ENCODE measurements at regions not wholly inside any gene's neighbourhood (a gene's known extent, or its start where the extent isn't known, plus 50 kb on each side); places are given as distances from the start of the nearest gene placed in this dataset.

DNA sequence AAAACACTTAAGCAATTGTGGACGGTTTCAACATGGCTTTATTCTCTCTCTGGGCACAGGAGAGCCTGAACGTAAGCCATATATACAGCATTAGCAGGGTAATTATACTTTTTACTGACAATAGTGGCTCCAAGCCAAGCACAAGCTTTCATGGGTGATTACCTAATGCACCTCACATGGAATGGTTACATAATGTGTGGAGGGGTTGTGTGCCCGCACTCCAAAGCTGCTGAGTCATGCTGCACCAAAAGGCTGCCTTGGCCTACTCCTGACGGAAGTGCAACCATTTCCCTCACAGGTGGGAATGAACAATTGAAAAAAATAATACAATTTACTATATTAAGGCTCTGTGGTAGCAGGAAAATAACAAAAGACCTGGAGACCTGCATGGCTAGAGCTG is 86.5 kb upstream of the ATP10B start:
- peak; percentile 56; the same call in 1 of the 2 replicates for TF ChIP-seq YY1 (IDR thresholded peaks at IDR 0.05; ENCODE audit: low read depth)
- TF ChIP-seq, protein P1, sequence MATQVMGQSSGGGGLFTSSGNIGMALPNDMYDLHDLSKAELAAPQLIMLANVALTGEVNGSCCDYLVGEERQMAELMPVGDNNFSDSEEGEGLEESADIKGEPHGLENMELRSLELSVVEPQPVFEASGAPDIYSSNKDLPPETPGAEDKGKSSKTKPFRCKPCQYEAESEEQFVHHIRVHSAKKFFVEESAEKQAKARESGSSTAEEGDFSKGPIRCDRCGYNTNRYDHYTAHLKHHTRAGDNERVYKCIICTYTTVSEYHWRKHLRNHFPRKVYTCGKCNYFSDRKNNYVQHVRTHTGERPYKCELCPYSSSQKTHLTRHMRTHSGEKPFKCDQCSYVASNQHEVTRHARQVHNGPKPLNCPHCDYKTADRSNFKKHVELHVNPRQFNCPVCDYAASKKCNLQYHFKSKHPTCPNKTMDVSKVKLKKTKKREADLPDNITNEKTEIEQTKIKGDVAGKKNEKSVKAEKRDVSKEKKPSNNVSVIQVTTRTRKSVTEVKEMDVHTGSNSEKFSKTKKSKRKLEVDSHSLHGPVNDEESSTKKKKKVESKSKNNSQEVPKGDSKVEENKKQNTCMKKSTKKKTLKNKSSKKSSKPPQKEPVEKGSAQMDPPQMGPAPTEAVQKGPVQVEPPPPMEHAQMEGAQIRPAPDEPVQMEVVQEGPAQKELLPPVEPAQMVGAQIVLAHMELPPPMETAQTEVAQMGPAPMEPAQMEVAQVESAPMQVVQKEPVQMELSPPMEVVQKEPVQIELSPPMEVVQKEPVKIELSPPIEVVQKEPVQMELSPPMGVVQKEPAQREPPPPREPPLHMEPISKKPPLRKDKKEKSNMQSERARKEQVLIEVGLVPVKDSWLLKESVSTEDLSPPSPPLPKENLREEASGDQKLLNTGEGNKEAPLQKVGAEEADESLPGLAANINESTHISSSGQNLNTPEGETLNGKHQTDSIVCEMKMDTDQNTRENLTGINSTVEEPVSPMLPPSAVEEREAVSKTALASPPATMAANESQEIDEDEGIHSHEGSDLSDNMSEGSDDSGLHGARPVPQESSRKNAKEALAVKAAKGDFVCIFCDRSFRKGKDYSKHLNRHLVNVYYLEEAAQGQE (IDR thresholded peaks at IDR 0.05; ENCODE audit: low read depth) = no peak
- TF ChIP-seq, protein P2, sequence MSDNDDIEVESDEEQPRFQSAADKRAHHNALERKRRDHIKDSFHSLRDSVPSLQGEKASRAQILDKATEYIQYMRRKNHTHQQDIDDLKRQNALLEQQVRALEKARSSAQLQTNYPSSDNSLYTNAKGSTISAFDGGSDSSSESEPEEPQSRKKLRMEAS (IDR thresholded peaks at IDR 0.05) = peak; percentile 42; the same call in 1 of the 2 replicates
- peak; percentile 88 for TF ChIP-seq CEBPB (IDR thresholded peaks at IDR 0.05)
- no peak for TF ChIP-seq FOXM1 (IDR thresholded peaks at IDR 0.05; ENCODE audit: borderline replicate concordance, low read depth)
- TF ChIP-seq EP300 (IDR thresholded peaks at IDR 0.05; ENCODE audit: borderline replicate concordance) = peak; percentile 54; the same call in 1 of the 2 replicates
- no peak for TF ChIP-seq CREB1 (IDR thresholded peaks at IDR 0.05; ENCODE audit: low read depth)
